ENCODE measurements at regions not wholly inside any gene's neighbourhood (a gene's known extent, or its start where the extent isn't known, plus 50 kb on each side); places are given as distances from the start of the nearest gene placed in this dataset.

GRCh38 chrX:96433409-96434077 is 251.1 kb upstream of the DIAPH2 start:
- no peaks in the 10 kb centered on the region for H3K9me3 ChIP-seq (ENCODE audit: control insufficient read depth, insufficient read depth, low read length)

DNA sequence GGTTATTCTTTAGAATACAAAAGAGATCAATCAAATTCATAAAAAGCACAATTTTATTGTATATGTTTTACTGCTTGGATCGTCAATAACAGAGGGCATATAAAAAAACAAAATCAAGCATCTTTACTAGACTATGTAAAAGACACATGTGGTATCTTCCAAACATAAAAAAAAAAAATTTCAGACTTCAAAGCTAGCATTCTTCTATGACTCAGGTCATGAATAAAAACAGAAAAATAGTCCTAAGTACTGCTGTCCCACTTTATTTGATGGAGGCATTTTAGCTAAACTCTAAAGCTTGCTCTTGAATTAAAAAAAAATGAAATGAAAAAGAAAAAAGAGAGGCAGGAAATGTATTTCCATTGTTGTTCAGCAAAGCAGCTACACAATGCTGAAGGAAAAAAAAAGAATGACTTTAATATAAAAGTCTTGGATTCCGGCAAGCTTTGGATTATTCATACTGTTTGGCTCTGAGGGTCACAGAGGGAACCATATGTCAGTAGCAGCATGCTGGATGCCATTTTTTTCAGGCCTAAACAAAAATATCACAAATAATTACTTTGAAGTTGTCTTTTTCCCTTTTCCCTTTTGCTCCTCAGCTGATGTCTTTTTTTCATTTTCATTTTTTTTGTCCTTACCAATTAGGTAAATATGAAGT is 249.1 kb upstream of the DIAPH2 start:
- ChIA-PET CTCF (no interaction called here), POLR2A (no interaction called here)

More at GRCh38 chrX:96433409-96434077, 251.1 kb upstream of the DIAPH2 start:
- ChIA-PET CTCF (no interaction called here), POLR2A (no interaction called here)
- no peak for TF ChIP-seq CTCF (IDR thresholded peaks at IDR 0.05; ENCODE audit: low read depth, low read length)
- DNase-seq (ENCODE audit: low read depth, low spot score): no peak
- Histone ChIP-seq H3K4me3 (ENCODE audit: low read depth, low read length) (no peak overlapping the region), H3K27ac (ENCODE audit: low read depth, low read length) (no peak overlapping the region), H3K27me3 (ENCODE audit: control insufficient read depth, insufficient read depth, low read length) (no peaks in the 10 kb centered on the region)

DNA sequence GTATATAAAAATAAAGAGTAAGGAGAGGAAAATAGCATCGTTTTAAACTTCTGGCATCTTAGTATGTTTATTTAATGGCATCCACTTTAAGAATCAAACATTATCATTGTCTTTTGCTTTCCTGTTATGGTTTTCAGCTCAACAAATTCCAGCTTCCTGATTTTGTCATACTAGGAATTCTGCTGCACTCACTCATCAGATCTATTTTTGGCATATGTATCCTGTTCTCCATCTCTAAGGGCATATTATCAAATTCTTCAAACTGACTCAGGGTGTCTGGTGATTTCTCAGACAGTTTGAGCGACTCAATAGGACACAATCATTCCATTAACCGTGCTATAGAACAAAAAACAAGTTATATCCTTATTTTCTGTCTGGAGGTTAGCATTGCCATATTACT is 248.5 kb upstream of the DIAPH2 start:
- no peak overlapping the region for H3K27ac ChIP-seq (ENCODE audit: low read depth, low read length)
- no peak for TF ChIP-seq CTCF (IDR thresholded peaks at IDR 0.05; ENCODE audit: low read depth, low read length)

More for the DNA sequence above, 249.1 kb upstream of the DIAPH2 start:
- TF ChIP-seq CTCF (IDR thresholded peaks at IDR 0.05; ENCODE audit: low read depth, low read length): no peak
- DNase-seq (ENCODE audit: low read depth, low spot score): no peak
- Histone ChIP-seq H3K27ac (ENCODE audit: low read depth, low read length) (no peak overlapping the region), H3K9me3 (ENCODE audit: control insufficient read depth, insufficient read depth, low read length) (no peaks in the 10 kb centered on the region), H3K4me3 (ENCODE audit: low read depth, low read length) (no peak overlapping the region), H3K27me3 (ENCODE audit: control insufficient read depth, insufficient read depth, low read length) (no peaks in the 10 kb centered on the region)

GRCh38 chrX:96438803-96439202 is 245.8 kb upstream of the DIAPH2 start:
- H3K27me3 ChIP-seq (ENCODE audit: control insufficient read depth, insufficient read depth, low read length): no peaks in the 10 kb centered on the region
- no peaks in the 10 kb centered on the region for H3K9me3 ChIP-seq (ENCODE audit: control insufficient read depth, insufficient read depth, low read length)
- H3K4me3 ChIP-seq (ENCODE audit: low read depth, low read length): no peak overlapping the region
- H3K27ac ChIP-seq (ENCODE audit: low read depth, low read length): no peak overlapping the region
- TF ChIP-seq CTCF (IDR thresholded peaks at IDR 0.05; ENCODE audit: low read depth, low read length): no peak
- DNase-seq (ENCODE audit: low read depth, low spot score): no peak
- ChIA-PET POLR2A (no interaction called here), CTCF (interaction anchor here (0.6 kb wide), 1 partner anchor 1129 kb away, joined by 6 read pairs; no protein-coding TSS in a partner anchor)

More for the DNA sequence above, 248.5 kb upstream of the DIAPH2 start:
- Histone ChIP-seq H3K27me3 (ENCODE audit: control insufficient read depth, insufficient read depth, low read length) (no peaks in the 10 kb centered on the region), H3K4me3 (ENCODE audit: low read depth, low read length) (no peak overlapping the region), H3K9me3 (ENCODE audit: control insufficient read depth, insufficient read depth, low read length) (no peaks in the 10 kb centered on the region)
- ChIA-PET POLR2A (no interaction called here), CTCF (no interaction called here)
- peak; percentile 7 for DNase-seq (ENCODE audit: low read depth, low spot score)

- Histone ChIP-seq H3K27me3 (ENCODE audit: control insufficient read depth, insufficient read depth, low read length) (no peaks in the 10 kb centered on the region), H3K27ac (ENCODE audit: low read depth, low read length) (no peak overlapping the region), H3K4me3 (ENCODE audit: low read depth, low read length) (no peak overlapping the region), H3K9me3 (ENCODE audit: control insufficient read depth, insufficient read depth, low read length) (no peaks in the 10 kb centered on the region)
- POLR2A ChIA-PET: no interaction called here
- CTCF ChIA-PET: no interaction called here
- no peak for TF ChIP-seq CTCF (IDR thresholded peaks at IDR 0.05; ENCODE audit: low read depth, low read length)
- DNase-seq (ENCODE audit: low read depth, low spot score): no peak
Measured at GRCh38 chrX:96440941-96441340, 243.7 kb upstream of the DIAPH2 start.

Data from AG04450 (cell line).